ENCODE measurements at regions not wholly inside any gene's neighbourhood (a gene's known extent, or its start where the extent isn't known, plus 50 kb on each side); places are given as distances from the start of the nearest gene placed in this dataset.

DNA sequence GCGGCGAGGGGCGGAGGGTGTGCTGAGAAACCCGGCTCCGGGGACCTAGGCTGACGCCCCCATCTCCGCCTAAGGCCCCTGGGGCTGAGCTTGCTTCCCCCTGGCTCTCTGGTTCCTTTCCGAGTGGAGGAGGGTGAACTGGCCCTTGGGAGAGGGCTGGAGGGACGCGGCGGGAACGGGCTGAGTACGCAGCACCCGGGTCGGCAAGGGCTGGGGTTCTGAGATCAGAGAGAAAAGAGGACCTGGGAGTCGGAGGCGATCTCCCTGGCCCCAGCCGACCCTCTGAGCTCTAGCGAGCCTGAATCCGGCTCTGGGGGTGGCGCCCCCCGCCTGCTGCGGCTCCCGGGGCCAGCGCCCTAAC is 270.8 kb downstream of the FOXD2 start:
- TF ChIP-seq, protein P1, sequence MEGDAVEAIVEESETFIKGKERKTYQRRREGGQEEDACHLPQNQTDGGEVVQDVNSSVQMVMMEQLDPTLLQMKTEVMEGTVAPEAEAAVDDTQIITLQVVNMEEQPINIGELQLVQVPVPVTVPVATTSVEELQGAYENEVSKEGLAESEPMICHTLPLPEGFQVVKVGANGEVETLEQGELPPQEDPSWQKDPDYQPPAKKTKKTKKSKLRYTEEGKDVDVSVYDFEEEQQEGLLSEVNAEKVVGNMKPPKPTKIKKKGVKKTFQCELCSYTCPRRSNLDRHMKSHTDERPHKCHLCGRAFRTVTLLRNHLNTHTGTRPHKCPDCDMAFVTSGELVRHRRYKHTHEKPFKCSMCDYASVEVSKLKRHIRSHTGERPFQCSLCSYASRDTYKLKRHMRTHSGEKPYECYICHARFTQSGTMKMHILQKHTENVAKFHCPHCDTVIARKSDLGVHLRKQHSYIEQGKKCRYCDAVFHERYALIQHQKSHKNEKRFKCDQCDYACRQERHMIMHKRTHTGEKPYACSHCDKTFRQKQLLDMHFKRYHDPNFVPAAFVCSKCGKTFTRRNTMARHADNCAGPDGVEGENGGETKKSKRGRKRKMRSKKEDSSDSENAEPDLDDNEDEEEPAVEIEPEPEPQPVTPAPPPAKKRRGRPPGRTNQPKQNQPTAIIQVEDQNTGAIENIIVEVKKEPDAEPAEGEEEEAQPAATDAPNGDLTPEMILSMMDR (IDR thresholded peaks at IDR 0.05), result no peak
- no peak for TF ChIP-seq EZH2 (IDR thresholded peaks at IDR 0.05; ENCODE audit: borderline replicate concordance, insufficient read depth, low read depth, low read length, poor library complexity, severe bottlenecking)

Measured in B cell (primary cell).